AG08396 (cell line): ENCODE measurements at regions not wholly inside any gene's neighbourhood (a gene's known extent, or its start where the extent isn't known, plus 50 kb on each side); places are given as distances from the start of the nearest gene placed in this dataset.
"Not testable (repeated sequence)": the region's sequence is repeated elsewhere in the genome, so short reads cannot be mapped to it uniquely, and the experiment has no call there.

Experiments used
- DNase-seq: peaks from one replicate; pipeline ENCODE4 v3.0.0; 2012; ENCODE audit warnings: low spot score, mixed read lengths

DNA sequence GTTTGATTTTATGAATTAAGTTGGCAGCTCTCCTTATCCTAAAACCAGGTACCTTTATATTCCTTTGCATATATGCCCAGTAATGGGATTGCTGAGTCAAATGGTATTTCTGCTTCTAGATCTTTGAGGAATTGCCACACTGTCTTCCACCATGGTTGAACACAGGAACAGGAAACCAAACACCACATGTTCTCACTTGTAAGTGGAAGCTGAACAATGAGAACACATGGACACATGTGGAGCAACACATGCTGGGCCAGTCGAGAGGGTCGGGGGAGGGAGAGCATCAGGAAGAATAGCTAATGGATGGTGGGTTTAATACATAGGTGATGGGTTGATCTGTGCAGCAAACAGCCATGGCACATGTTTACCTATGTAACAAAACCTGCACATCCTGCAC is 214.6 kb downstream of the BLID start:
- not testable (repeated sequence) for DNase-seq

DNA sequence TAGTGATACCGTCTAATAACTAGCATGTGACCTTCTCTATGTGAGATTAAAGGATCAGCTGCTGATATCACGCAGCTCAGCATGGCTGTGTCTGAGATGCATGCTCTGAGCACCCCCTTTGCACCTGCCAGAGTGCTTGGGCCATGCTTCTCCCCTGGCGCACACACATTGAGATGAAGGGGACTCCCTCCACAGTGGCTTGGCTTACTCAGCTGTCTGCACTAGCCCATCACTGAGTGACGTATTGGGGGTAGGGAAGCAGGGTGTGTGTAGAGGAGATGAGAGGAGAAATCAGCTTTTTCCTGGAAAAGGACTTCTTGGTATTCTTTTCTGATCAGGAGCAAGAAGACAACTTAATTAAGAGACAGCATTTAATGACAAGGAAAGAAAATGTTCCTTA is 216.5 kb downstream of the BLID start:
- DNase-seq, result no peak

DNA sequence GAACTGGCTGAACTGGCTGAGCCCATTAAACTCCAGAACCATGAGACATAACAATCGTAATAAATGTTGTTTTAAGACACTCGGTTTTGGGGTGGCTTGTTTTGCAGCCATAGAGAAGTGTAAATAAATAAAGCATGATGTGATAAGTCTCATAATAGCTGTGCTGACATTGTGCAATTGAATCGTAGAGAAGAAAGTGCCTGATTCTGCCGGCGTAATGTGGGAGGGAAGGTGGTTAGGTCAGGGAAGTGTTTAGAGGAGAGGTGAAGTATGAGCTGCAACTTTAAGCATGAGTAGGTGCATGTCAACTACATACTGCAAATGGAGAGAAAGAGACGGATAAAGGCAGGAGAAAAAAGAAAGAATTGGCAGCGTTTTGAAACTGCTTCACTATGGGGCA is 217.1 kb downstream of the BLID start:
- no peak for DNase-seq

- peak; percentile 26 for DNase-seq
These were observed 220.1 kb downstream of the BLID start for GRCh38 chr11:121895919-121896318.

GRCh38 chr11:121894581-121894980 is 221.4 kb downstream of the BLID start:
- peak; percentile 33 for DNase-seq

GRCh38 chr11:121892863-121893262 is 223.2 kb downstream of the BLID start:
- no peak for DNase-seq

DNA sequence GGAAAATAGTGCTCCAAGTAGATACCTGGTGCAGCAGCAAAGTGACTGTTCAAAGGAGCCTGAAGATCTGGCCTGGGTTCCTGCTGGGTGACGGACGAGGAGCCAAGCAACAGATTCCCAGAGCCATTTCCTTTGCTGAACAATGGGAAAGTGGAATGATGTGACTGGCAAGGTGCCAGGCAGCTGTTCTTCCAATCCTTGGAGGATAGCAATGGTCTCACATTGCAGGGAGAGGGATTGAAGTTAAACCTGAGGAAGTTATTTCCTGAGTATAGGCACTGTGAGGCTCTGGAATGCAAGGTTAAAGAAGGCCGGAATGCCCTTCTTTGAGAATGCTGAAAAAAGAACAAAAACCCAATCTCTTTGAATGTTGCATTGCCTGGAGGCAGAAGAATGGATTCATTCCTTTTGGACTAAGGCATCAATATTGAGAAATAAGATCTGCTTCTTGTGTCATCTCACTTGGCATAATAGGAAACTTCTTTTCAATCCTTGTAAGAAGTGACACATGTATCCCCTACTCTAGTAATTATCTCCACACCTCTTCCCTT is 223.8 kb downstream of the BLID start:
- DNase-seq, result no peak

DNA sequence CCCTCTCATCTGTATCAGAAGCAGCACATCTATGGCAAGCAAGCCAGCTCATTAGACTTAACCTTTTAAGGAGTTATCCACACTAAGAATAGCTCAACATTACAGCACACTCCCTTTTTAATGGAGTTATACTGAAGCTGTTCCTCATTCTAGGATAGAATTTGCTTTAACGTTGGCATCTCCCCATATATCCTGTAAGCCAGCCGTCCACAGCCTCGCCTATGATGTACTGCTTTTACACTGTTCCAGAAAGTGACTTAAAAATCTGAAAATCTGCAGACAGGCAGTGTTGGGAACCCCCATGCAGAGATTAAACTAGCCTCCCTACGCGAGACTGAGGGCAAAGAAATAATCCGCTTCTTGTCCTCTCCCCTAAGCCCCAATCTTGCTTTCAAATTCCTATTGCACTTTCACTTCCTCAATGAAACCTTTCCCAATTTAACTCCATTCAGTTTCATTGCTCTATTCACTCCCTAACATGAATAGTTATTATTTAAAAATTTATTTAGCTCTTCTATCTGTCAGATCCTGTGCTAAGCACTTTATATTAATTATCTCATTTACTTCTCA is 225.0 kb downstream of the BLID start:
- no peak for DNase-seq

GRCh38 chr11:121890377-121890776 is 225.6 kb downstream of the BLID start:
- DNase-seq, result peak; percentile 47

GRCh38 chr11:121889931-121890330 is 226.1 kb downstream of the BLID start:
- DNase-seq, result no peak

DNA sequence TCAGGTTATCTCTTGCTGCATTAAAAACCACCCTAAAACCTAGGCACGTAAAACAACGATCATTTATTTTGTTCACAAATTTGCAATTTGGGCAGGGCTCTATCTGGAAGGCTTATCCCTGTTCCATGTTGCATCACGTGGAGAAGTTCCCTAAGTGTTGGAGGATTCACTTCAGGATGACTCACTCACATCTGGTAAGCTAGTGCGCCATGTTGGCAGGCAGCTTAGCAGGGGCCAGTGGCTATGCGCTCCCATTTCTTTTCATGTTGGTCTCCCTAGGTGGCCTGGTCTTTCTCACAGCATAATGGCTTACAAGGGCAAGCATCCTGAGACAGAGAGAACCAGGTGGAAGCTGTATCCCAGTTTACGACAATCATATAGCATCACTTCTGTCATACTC is 226.8 kb downstream of the BLID start:
- DNase-seq, result no peak

DNA sequence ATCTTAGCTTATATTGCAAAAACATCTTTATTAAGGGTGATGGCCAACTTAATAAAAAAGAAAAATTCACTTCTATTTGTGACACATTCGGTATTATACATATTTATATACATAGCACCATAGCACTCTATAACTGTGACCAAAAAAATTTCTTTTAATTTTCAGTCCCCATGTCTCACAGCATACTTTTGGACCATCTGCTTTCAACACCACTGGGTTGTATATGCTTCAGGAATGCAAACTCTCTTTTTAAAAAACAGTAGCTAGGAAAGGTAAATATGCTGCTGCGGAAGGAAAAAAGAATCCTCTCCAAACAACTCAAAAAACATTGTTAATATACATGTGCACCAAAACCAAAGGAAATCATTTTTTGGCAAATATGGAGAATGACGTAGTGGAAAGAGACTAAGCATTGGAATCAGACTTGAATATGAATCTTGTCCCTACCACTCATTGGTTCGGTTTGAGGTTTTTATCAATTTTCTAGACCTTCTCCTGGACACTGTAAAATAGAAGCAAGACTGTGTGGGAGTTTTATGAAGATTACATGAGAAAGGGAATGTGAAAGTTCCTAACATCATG is 227.9 kb downstream of the BLID start:
- DNase-seq, result no peak

GRCh38 chr11:121887569-121887968 is 228.4 kb downstream of the BLID start:
- no peak for DNase-seq

- DNase-seq, result no peak
These were observed 229.0 kb downstream of the BLID start for GRCh38 chr11:121886996-121887395.

DNA sequence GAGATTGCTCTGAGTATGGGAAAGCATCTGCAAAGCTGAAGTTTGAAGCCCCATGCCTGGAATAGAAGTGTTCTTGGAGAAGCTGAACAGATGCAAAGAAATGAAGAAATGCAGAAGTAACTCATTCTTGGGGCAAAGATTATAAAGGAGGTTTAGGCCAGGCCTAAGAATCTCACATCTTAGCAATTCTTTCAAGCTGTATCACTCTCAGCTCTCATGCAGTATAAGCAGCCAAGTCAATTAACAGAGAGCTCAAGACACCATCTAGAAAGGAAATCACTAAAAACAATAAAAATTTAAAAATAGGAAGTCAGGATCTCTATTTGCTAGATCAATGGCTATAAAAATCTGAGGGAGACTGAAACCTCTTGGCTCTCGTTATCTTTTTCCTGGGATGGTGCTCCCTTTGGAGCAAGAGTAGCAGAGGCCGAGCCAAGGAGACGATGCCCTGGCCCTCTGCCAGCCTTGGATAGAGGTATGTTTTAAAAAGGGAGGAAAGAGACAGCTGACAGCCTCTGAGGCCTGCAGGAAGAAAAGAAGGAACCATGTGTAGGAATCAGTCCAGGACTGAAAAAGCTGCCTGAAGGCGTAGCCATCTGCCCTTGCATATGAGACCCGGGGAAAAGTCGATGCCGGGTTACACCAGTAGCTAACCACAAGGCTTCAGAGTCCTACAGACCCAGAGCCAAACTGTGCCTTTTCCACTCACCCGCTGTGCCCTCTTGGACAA is 229.8 kb downstream of the BLID start:
- DNase-seq, result no peak

DNA sequence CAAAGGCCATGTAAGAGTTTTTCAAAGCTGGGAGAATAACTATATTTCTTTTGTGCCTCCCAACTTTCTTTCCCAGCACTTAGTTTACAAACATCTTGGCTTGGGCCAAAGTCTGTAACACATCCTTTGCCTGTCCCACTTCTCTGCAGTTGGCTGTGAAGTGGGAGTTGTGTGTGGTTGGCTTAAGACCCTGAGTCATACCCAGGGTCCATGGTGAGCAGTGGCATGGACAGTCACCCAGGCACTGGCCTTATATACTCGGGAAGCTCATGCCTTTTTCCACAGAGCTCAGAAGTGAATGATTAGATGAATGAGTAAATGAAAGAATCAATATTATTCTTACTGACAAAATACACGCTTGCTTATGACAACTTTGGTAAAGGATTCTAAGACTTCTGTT is 231.4 kb downstream of the BLID start:
- DNase-seq, result no peak

DNA sequence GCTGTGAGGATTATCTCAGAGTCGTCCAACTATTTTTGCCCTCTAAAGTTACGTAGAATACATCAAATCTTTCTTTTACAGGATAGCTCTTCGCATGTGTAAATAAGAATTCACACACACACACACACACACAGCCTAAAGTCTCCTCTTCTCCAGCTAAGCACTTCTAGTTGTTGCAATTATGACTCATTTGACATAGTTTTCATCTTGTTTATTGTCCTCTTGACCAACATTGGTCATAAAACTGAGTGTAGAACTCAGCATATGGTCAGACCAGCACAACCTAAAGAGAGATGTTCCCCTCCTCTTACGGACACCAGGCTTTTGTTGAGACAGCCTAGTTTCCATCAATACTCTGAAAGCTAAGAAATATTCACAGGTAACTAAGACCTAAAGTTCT is 234.2 kb downstream of the BLID start:
- DNase-seq, result peak; percentile 39

GRCh38 chr11:121877152-121877551 is 238.9 kb downstream of the BLID start:
- DNase-seq, result no peak

- no peak for DNase-seq
These were observed 242.2 kb downstream of the BLID start for GRCh38 chr11:121873766-121874165.

DNA sequence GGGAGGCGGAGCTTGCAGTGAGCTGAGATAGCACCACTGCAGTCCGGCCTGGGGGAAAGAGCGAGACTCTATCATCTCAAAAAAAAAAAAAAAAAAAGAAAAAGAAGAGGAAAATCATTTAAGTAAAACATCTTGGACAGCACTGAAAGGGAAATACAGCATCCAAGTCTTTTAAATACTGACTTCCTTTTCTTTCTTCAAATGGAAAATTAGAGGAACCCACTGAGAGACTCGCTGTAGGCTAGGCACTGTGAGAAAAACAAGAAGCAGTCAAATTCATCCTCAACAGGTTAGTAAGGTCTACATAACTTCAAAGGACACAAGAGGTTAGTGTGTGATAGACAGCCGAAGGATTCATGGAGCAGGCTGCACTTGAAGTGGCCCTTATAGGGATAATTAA is 243.7 kb downstream of the BLID start:
- no peak for DNase-seq

GRCh38 chr11:121870206-121871045 is 245.6 kb downstream of the BLID start:
- no peak for DNase-seq

DNA sequence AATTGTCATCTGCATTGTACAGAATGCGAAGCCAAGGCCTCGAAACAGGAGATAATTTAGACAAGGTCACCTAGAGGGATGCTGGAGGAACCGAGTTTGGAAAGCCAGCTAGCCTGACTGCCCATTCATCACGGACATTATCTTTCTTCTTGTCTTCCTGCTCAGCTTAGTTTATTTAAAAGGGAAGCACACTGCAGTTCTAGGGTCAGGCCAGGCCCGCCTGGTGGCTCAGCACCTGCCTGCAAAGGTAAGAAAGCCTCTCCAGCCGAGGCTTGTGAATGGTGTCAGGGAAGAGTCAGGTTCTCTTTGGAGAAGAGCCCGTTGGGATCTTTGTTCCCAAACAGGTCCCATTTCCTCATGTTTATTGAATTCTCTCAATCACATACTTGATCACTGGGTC is 246.5 kb downstream of the BLID start:
- DNase-seq, result no peak

GRCh38 chr11:121866754-121867153 is 249.3 kb downstream of the BLID start:
- no peak for DNase-seq
